ENCODE measurements at regions not wholly inside any gene's neighbourhood (a gene's known extent, or its start where the extent isn't known, plus 50 kb on each side); places are given as distances from the start of the nearest gene placed in this dataset.

GRCh38 chr13:22082030-22082429, 411.2 kb downstream of the FGF9 start:
- TF ChIP-seq POLR2A (IDR thresholded peaks at IDR 0.05; ENCODE audit: low read length) = no peak
- no peak for TF ChIP-seq GATA1 (IDR thresholded peaks at IDR 0.05; ENCODE audit: low read depth, low read length)
